ENCODE measurements at regions not wholly inside any gene's neighbourhood (a gene's known extent, or its start where the extent isn't known, plus 50 kb on each side); places are given as distances from the start of the nearest gene placed in this dataset.
A peak's percentile ranks its signal among the peaks of the same experiment; 100 is the strongest.
"Not testable (repeated sequence)": the region's sequence is repeated elsewhere in the genome, so short reads cannot be mapped to it uniquely, and the experiment has no call there.

DNA sequence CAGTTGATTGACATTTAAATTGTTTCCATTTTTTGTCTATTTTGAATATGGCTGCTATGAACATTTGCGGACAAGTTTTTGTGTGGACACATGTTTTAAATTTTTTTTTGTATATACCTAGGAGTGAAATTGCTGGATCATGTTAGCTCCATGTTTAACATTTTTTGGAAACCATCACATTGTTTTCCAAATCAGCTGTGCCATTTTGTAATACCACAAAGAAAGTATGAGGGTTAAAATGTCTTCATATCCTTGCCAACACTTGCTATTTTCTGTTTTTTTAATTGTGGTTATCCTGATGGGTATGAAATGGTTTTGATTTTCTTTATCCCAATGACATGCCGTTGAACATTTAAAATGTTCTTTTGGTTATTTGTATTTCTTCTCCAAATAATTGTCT is 52.1 kb downstream of the CARTPT start:
- no peak for DNase-seq (ENCODE audit: low spot score)

DNA sequence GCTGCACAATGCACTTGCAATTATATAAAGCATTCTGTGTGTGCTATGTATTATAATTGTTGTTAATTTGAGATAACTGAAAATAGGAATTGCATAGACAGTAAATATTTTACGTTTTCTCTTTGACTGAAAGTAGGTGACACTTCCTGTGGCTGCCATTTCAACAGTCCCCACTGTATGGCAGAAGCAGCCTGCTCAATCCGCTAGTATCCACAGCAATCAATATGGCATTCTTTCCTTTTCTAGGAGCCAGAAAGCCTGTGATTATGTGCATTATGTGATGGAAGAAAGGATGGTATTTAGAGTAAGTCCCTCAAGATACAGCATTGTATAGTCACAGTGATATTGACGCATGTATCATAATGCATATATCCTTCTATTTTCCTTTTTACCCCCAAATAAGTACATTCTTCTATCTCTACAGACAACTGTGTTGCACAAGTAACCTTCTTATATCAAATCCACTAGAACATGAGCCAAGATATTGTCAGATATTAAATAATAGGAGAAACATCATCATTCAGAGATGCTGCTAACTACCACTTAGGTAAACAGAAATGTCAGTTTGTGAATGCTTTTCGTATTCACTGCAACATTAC is 59.7 kb downstream of the CARTPT start:
- no peak for DNase-seq (ENCODE audit: low spot score)

DNA sequence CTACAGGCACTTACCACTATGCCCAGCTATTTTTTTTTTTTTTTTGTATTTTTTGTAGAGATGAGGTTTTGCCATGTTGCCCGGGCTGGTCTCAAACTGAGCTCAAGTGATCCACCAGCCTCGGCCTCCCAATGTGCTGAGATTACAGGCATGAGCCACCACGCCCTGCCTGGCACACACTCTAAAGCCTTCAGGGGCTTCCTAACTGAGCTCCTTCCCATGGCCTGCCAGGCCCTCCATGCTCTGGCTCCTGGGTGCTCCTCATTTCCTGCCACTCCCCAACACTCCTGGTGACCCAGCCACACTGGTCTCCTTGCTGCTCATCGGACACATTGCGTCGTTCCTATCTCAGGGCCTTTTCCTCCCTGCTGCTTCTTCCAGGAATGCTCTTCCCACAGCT is 61.5 kb downstream of the CARTPT start:
- DNase-seq (ENCODE audit: low spot score): no peak

DNA sequence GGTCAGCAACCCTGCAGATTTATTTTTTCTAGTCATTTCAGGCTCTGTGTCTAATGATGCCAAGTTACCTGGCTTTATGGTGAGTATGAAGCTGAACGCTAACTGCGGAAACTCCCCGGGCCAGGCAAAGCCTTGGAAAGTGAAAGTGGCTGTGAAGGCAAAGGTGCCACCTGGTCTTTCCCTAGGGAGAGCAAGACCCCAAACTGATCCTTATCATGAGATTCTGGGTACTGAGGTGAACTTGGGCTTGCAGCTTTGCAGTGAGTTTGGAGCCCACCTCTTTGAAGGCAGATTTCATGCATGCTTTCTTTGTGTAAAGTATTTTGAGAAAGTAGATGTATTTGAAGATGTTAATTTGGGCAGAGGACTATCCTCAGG is 63.3 kb downstream of the CARTPT start:
- DNase-seq (ENCODE audit: low spot score): peak; percentile 7

DNA sequence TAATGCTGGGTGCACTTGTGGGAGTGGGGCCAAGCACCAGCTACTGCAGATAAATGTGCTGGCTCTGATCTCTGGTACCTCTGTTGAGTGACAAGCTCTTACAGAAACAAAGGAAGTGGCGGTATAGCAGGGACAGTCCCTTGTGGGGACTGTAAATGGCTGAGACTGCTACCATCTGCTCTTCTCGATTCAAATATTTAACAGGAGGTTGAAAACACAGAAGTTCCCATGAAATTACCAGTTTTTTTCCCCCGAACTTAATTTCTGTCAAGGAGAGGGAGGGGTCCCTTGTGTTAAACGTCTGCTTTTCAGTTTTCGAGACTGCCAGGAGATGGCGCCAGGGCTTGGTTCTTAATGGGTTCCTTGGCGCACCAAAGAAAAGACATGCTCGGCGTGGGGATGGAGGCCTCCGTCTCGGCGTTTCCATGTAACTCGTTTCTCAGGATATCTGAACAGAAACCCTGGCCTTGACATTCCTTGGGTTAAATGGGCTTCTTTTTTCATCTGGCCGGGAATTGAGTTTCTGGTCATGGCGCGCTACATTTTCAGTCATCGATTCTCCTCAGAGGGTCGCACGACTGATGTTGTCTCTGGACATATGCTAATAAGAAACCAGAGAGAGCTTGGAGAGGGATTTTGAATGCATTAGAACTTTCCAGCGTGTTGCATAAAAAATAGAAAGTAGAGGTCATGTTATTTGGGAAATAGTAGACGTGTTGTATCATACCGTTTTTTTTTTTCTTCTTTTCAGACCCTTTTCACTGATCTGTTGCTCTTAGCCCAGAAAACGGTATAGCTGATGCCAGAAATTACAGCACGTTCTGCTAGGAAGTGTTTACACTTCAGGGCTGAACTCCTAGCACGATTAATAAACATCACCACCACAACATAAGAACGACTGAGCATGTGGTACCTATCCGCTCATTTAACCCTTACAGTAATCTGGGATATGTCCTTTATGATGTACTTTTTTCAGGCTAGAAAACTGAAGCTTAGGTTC is 64.0 kb downstream of the CARTPT start:
- peak; percentile 51 for DNase-seq (ENCODE audit: low spot score)

DNA sequence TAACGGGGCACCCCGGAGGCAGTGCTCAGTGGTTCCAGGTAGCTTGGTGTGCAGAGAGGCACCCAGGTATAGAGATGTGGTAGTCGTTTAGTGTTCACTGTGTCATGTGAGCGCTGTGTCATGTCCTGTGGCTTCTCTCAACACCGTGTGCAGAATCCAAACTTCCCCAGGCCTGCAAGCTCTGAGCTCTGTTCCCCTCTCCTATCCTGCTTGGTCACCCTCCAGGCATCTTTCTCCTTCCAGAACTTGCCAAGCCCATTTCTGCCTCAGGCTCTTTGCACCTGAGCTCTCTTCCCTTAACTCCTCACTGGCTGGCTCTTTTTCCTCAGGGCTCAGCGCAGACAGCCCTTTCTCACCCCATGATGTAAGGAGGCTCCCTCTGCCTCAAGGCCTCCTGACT is 64.8 kb downstream of the CARTPT start:
- no peak for DNase-seq (ENCODE audit: low spot score)

DNA sequence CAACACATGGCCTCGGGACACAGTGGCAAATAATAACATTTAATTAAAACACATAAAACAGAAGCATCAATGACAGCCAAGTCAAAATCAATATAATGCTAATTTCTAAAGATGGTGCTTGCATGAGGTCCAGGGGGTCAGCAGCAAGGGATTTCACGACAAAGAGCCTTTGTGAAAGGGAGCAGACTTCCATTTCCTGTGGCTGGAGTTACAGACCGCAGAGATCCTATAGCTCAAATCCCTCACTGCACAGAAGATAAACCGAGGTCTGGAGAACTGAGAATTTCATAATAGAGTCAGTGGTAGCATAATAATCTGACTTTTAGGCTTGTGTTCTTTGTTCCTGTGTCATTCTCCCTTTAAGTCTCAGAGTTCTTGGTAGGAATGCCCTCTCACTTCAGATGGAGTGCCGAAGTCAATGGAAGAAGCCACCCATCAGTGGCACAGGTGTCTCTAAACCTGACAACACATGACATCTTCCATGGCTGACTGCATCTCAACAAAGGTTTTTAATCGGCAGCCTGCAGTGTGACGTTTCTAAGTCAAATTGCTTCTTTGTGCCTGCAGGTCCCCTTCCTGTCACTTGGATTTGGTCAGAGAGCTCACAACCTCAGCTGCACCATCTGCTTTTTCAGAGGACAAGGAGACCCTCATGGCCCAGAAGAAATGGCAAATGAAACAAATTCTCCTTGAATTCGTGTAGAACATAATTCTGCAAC is 67.4 kb downstream of the CARTPT start:
- no peak for DNase-seq (ENCODE audit: low spot score)

DNA sequence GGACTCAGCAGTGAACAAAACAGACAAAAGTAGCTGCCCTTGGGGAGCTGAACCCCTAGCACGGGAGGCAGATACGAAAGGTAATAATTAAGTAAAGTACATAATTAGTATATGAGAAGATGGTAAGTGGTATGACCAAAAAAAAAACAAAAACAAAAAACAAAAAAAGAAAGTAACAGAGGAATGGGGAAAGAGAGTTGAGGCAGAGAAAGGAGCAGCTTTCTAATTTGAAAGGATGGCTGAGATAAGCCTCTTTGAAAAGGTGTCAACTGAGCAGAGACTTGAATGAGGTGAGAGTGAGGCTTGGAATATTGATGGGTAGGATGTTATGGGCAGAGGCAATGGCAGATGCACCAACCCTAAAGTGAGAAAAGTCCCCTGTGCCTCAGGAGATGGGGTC is 69.7 kb downstream of the CARTPT start:
- DNase-seq (ENCODE audit: low spot score): no peak

DNA sequence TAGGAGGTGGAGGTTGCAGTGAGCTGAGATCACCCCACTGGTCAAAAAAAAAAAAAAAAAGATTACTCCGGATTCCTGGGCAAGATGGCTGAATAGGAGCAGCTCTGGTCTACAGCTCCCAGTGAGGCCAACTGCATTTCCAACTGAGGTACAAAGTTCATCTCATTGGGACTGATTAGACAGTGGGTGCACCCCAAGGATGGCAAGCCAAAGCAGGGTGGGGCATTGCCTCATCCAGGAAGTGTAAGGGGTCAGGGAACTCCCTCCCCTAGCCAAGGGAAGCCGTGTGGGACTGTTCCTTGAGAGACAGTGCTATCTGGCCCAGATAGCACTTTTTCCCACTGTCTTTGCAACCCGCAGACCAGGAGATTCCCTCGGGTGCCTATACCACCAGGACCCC is 70.7 kb downstream of the CARTPT start:
- no peak for DNase-seq (ENCODE audit: low spot score)

DNA sequence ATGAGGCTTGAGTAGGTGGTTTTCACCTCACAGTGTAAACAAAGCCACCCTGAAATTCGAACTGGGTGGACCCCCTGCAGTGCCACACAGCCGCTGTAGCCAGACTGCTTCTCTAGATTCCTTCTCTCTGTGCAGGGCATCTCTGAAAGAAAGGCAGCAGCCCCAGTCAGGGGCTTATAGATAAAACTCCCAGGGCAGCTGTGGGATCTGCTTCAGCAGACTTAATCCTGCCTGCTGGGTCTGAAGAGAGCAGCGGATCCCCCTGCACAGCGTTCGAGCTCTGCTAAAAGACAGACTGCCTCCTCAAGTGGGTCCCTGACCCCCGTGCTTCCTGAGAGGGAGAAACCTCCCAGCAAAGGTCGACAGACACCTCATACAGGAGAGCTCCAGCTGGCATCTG is 71.4 kb downstream of the CARTPT start:
- DNase-seq (ENCODE audit: low spot score): no peak

DNA sequence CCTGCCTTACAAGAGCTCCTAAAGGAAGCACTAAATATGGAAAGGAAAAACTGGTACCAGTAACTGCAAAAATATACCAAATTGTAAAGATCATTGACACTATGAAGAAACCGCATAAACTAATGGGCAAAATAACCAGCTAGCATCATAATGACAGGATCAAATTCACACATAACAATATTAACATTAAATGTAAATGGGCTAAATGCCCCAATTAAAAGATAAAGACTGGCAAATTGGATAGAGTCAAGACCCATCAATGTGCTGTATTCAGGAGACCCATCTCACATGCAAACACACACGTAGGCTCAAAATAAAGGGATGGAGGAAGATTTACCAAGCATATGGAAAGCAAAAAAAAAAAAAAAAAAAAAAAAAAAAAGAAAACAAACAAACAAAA is 73.0 kb downstream of the CARTPT start:
- not testable (repeated sequence) for DNase-seq (ENCODE audit: low spot score)

DNA sequence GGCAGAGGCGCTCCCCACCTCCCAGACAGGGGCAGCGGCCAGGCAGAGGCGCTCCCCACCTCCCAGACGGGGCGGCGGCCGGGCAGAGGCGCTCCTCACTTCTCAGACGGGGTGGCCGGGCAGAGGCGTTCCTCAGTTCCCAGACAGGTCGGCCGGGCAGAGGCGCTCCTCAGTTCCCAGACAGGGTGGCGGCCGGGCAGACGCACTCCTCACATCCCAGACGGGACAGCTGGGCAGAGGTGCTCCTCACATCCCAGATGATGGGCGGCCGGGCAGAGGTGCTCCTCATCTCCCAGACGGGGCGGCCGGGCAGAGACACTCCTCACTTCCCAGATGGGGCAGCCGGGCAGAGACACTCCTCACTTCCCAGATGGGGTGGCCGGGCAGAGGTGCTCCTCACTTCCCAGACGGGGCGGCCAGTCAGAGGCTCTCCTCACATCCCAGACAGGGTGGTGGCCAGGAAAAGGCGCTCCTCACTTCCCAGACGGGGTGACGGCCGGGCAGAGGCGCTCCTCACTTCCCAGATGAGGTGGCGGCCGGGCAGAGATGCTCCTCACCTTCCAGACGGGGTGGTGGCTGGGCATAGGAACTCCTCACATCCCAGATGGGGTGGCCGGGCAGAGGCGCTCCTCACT is 75.1 kb downstream of the CARTPT start:
- DNase-seq (ENCODE audit: low spot score): no peak

DNA sequence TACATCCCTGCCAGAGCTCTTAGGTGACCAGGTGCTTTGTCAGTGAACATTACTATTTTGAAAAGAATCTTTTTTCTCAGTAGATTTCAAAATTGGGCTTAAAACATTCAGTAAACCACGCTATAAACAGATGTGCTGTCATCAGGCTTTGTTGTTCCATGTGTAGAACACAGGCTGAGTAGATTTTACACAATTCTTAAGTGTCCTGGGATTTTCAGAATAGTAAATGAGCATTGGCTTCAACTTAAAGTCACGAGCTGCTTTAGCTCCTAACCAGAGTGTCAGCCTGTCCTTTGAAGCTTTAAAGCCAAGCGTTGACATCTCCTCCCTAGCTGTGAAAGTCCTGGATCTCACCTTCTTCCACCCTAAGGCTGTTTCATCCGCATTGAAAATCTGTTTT is 83.6 kb downstream of the CARTPT start:
- DNase-seq (ENCODE audit: low spot score): no peak

DNA sequence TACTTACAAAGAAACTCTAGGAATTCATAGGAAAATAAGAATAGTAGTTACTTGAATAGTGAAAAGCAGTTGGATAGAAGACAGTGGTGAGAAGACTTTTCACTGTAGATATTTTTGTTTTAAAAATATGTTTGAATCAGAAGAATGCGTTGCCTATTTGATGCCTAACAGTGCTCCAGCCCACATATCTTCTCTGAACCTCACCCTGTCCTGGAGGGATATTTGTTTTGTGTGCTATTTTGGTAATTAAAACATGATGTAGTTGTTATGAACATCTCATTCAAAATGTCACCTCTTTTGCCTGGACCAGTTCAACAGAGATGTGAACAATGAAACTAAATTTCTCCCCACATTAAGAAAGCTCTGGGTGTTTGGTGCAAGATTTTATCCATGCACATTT is 87.6 kb downstream of the CARTPT start:
- DNase-seq (ENCODE audit: low spot score): no peak

DNA sequence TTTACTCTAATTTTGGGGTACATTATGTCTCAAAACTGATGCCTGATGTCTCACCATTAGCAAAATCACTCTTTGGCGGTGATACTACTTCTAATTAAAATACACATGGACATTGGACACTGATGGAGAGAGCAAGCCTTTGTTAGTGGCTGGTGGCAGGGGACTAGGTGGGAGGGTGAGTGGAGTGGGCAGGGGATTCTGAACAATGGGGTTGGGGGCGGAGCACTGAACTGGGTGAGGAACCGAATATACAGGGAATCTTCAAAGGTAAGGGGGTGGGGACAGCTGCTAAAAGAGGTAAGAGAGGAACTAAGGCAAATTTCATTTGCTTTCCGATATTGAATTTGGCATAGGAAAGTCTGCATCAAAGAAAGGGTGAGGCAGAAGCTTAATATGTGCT is 88.8 kb downstream of the CARTPT start:
- DNase-seq (ENCODE audit: low spot score): no peak

DNA sequence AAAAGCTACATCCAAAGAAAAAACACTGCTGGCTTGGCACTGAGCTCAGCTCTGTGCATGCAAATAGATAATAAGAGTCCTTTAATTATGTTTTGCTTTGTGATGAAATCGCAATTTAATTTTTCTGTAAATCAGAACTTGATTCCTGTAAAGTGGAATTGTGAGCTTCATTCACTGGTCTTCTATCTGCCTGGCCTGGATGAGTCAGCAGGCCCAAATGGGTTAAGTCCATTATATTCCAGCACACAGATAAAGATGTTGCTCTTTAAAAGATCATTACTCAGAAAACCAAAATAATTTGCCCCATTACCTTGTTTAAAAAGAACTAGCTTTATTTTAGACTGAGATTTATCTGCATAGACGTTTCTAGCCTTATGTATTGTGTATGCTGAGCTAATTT is 90.4 kb downstream of the CARTPT start:
- no peak for DNase-seq (ENCODE audit: low spot score)

DNA sequence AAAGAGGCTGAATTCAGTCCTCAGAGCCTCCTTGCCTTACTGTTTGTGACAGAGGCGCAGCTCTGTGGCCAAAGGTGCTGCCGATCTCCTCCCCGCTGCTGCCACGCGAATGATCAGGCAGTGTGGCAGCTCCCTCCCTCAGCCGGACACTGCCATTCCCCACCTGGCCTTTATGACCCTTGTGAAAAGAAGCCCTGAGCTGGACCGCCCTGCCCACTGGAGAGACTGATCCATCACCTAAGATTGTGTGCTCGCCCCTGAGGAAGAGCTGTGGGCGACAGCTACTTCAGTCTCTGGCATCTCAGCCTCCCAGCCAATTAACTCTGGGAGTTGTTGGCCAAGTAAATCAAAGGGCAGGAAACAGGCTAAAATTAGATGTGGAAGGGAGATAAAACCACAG is 90.9 kb downstream of the CARTPT start:
- DNase-seq (ENCODE audit: low spot score): no peak

DNA sequence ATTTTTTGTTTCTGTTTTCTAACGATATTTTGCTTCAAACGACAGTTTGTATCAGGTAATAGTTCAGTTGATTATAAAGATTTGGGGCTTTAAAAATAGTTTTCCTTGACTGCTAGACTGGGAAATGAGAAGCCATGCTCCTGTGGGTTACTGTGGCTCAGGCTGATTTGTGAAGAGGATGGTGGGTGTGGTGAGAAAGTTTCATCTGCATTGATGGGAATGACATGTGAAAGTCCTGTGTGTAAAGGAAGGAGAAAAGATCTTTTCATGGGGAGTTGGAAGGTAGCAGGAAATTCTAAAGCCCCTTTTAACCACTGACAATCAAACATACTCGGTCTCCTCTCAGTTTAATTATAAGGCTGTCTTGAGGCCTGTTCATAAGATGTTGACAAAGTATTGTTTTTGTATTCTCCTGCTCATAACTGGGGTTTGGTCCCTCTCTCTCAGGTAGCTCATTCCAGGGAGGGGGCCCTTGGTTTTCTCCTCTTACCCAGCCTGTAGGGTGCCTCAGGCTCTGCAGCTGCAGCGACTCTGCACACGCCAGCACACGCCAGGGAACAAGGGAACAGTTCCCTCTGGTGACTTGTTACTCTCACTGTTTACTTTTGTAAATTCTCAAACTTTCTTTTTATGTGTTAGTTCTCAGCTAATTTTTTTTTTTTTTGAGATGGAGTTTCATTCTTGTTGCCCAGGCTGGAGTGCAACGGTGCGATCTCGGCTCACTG is 91.6 kb downstream of the CARTPT start:
- no peak for DNase-seq (ENCODE audit: low spot score)

DNA sequence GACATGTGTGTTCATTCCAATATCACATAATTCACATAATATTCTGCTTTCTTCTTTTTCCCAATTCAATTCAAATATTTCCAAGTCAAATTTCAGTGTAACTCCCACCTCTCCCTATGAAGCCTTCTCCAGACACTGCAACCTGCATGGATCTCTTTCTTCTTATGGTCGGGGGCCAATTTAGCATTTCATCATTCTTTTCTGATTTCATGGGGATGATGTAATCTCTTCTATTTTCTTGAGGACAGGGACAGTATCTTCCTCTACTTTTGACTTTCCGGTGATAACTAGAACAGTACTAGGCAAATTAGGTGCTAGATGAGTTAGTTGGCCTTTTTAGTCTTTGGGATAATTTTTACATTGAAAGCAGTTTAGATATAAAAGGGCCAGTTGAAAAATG is 92.7 kb downstream of the CARTPT start:
- no peak for DNase-seq (ENCODE audit: low spot score)

DNA sequence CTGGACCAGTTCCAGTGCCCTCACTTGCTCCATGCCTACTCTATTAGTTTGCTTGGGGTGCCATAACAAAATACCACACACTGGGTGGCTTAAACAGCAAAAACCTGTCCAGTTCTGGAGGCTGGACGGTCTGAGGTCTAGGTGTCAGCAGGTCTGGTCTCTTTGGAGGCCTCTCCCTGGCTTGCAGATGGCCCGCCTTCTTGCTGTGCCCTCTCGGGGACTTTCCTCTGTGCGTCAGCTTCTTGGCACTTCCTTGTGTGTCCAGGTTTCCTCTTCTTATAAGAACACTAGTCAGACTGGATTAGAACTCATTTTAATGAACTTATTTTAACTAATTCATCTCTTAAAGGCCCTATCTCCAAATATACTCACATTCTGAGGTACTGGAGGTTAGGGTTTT is 97.2 kb downstream of the CARTPT start:
- no peak for DNase-seq (ENCODE audit: low spot score)

DNA sequence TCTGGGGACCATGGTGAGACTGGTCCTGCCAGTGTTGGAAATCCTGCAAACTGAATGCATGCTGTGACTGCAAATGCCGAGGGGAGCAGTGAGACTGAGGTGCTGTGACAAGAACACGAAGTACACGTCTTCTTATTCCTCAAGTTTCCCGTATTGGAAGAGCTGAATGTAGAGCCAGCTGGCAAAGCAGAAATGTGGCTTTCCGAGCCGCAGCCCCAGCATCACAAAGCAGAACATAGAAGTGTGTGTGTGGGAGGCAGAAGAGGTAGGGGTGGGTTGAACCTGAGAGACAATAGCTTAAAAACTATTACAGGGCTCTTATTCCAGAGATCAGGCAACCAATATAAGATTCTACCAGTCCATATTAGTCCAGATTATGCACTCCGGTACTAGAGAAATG is 98.8 kb downstream of the CARTPT start:
- no peak for DNase-seq (ENCODE audit: low spot score)

DNA sequence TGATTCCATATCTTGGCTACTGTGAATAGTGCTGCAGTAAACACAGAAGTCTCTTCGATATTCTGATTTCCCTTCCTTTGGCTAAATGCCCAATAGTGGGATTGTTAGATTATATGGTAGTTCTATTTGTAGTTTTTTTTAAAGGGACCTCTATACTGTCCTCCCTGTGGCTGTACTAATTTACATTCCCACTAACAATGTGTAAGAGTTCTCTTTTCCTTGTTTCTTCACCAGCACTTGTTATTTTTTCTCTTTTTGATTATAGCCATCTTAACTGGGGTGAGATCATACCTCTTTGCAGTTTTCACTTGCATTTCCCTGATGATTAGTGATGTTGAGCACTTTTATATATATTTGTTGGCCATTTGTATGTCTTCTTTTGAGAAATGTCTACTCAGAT is 102.0 kb downstream of the CARTPT start:
- no peak for DNase-seq (ENCODE audit: low spot score)
